HEK293T (cell line): ENCODE measurements at regions not wholly inside any gene's neighbourhood (a gene's known extent, or its start where the extent isn't known, plus 50 kb on each side); places are given as distances from the start of the nearest gene placed in this dataset.
"Not testable (repeated sequence)": the region's sequence is repeated elsewhere in the genome, so short reads cannot be mapped to it uniquely, and the experiment has no call there.

Experiments used
- CTCF ChIA-PET: fragments of 350-600 bp; formaldehyde crosslinking; extraction: SDS; loops from one replicate; lab custom pipeline; 2021; ENCODE audit warnings: antibody characterized with exemption, inconsistent platforms; lab: Yijun Ruan, JAX
- POLR2A ChIA-PET: fragments of 350-600 bp; formaldehyde crosslinking; extraction: SDS; loops from one replicate; lab custom pipeline; 2020; ENCODE audit warnings: antibody characterized with exemption, inconsistent platforms; lab: Yijun Ruan, JAX
- DNase-seq: peaks from one replicate; pipeline ENCODE4 v3.0.0; 2012; ENCODE audit warnings: mixed read lengths; ENCODE audit errors: extremely low spot score

DNA sequence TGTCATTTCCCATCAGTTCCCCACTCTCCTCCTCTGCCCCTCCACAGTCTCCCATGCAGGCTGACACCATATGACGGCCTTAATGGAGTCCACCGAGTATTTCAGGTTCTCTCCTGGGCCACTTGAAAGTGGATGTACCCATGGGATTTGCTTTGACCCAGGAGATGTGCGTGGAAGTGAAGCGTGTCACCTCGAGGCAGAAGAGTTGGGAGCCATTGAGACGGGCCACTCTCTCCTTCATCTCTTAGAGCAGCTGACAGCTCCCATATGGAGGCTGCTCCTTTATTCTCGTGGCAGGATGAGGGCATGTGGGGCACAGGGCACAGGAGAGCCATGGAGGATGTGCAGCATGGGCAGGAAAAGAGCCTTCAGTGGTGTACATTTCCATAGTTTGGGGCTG, 144.7 kb upstream of the CRYM start:
- CTCF ChIA-PET, DNase-seq, POLR2A ChIA-PET: not testable (repeated sequence)

DNA sequence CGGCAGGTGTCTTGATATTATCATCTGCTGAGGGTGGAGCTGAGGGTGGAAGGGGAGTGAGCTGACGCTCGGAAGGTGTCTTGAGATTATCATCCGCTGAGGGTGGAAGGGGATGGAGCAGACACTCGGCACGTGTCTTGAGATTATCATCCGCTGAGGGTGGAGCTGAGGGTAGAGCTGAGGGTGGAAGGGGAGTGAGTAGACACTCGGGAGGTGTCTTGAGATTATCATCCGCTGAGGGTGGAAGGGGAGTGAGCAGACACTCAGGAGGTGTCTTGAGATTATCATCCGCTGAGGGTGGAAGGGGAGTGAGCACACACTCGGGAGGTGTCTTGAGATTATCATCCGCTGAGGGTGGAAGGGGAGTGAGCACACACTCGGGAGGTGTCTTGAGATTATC, 126.6 kb upstream of the CRYM start:
- DNase-seq, CTCF ChIA-PET, POLR2A ChIA-PET: not testable (repeated sequence)

DNA sequence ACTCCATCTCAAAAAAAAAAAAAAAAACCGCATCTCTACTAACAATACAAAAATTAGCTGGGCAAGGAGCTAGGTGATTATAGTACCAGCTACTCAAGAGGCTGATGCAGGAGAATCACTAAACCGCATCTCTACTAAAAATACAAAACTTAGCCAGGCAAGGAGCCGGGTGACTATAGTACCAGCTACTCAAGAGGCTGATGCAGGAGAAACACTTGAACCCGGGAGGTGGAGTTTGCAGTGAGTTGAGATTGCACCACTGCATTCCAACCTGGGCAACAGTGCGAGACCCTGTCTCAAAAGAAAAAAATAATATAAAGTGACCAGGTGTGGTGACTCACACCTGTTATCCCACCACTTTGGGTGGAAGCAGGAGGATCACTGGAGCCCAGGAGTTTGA, 119.8 kb upstream of the CRYM start:
- DNase-seq, POLR2A ChIA-PET, CTCF ChIA-PET: not testable (repeated sequence)

DNA sequence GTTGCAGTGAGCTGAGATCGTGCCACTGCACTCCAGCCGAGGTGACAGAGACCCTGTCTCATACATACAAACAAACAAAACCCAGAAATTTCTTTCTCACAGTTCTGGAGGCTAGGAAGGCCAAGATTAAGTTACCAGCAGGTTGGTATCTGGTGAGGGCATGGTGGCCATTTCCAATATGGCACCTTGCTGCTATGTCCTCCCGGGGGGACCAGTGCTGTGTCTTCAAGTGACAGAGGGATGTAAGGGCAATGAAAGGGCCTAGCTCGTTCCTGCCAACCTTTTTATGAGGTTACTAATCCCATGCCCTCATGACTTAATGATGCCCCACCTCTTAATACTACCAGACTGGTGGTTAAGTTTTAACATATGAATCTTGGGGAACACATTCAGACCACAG, 118.5 kb upstream of the CRYM start:
- CTCF ChIA-PET = interaction anchor here (0.6 kb wide), 1 partner anchor 546 kb away, joined by 4 read pairs; no protein-coding TSS in a partner anchor
- DNase-seq, POLR2A ChIA-PET: not testable (repeated sequence)

DNA sequence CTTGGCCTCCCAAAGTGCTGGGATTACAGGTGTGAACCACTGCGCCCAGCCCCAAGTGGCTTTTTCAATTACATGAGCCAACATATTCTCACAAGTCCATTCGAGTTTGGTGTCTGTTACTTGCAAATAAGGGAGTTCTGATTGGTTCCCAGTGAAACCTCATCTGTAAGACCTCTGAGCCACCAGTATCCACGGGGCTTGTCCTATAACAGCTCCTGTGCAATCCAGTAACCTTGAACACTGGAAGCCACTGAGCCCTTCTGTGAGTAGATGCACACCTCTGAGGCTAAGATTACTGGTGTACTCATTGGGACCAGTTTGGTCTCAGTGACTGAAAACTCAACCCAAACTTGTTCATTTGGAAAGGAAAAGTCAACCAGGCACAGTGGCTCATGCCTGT, 112.5 kb upstream of the CRYM start:
- CTCF ChIA-PET, DNase-seq, POLR2A ChIA-PET: not testable (repeated sequence)

DNA sequence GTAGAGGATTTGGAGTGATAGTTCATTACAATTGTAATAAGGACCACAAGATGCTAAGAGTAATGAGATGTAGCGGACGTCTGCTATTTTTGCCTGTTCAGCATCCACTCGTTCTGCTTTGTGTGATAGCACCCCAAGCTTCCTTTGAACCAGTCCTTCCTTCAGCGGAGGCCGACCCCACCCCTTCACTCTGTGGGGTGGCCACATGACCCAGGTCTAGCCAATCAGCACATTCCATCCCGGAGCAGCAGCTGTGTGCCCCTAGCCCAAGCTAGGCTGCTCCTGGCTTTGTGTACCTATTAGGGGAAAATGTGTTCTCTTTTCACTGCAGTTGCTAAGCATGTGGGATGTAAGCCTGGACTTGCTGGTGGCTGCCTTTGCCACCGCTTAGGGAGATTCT, 111.8 kb upstream of the CRYM start:
- POLR2A ChIA-PET, CTCF ChIA-PET, DNase-seq: not testable (repeated sequence)

DNA sequence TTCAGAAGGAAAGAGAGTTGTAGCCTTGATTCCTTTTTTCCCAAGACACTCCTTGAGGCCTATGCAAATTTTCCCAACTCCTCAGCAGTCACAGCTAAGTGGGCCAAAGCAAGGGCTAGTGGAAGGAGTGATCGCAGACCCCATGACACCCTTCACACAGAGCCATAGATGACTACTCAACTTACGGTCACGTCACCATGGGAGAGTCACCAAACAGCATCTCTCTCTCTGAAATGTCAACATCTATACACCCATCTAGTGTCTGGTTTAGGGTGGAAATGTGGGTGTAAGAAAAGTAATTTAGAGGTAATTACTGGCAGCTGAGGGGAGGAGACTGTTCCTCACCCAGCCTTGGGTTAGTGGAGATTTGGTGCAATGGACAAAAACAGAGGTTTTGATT, 109.7 kb upstream of the CRYM start:
- CTCF ChIA-PET, POLR2A ChIA-PET, DNase-seq: not testable (repeated sequence)

DNA sequence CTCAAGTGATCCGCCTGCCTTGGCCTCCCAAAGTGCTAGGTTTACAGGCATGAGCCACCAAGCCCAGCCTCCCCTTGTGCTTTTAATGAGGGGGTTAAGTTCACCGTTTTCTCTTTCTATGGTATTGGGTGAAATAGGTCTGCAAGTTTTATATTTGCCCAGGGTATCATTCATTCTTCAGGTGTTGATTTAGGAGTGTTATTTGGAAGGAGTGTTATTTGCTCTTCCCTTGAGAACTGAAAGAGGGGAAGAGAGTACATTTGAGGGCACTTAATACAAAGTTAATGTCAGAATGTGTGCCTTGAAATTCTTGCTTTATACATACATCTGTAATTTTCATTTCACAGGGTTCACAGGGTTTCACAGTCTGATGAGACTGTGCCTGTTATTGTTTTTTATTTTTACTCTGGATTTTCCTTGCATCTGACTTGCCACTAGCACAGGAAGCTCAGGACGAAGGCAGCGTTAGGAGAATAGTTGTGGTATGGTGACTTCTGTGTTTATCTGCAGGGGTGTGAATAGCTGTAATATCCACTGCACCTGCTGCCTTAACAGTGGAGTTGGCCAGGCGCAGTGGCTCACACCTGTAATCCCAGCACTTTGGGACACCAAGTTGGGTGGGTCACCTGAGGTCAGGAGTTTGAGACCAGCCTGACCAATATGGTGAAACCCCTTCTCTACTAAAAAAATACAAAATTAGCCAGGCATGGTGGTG, 108.3 kb upstream of the CRYM start:
- DNase-seq, POLR2A ChIA-PET, CTCF ChIA-PET: not testable (repeated sequence)

DNA sequence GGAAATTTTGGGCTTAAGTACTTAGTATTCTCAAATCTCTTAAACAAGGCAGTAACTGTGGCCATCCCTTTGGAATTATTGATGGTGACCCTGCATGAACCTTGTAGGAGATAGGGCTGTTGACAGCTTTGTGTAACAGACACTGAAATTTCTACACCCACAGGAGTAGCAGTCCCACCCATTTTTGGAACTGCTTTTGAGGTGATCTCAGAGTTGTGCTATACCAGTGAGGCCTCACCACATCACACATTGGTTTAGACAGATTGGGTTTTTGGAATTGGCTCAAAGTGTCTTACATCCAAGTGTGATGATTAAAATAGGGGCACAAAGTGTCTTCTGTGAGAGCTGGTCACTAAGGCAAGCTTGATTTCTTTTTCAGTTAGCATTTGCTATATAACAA, 105.6 kb upstream of the CRYM start:
- CTCF ChIA-PET, DNase-seq, POLR2A ChIA-PET: not testable (repeated sequence)

DNA sequence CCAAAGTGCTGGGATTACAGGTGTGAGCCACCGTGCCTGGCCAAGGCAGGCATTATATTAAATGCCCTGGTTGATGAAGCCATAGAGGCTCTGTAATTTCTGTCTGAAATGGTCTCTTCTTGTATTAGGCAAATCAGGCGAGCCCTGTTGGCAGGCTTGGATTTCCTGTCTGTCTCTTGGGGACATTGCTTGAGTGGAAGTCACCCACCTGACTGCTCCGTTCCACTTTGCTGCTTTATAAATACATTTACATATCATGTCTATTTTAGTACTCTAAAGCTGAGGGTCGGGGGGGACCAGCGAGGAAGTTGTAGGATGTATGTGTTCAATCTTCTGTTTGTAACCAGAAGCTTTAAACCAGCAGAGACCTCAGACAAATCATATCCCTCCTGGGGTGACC, 101.6 kb upstream of the CRYM start:
- POLR2A ChIA-PET, CTCF ChIA-PET, DNase-seq: not testable (repeated sequence)

DNA sequence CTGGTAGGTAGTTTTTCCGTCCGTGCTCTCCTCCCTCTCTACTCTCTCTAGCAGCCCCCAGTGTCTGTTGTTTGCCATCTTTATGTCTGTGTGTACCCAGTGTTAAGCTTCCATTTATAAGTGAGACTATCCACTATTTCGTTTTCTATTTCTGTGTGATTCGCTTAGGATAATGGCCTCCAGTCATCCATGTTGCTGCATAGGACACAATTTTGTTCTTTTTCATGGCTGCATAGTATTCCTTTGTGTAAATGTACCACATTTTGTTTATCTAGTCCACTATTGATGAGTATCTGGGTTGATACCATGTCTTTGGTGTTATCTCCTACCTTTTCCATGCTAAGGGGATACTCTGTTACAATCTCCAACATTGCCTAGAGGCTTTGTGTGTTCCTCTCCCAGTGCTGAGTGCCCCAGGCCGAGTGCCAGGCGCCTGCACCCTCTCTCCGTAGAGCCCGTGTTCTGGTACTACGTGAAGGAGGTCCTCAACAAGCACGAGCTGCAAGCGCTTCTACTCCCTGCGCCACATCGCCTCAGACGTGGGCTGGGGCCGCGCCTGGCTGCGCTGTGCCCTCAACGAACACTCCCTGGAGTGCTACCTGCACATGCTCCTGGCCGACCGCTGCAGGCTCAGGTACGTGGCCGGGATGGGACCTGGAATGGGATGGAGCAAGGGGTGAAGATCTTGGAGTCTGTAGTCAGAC, 98.3 kb upstream of the CRYM start:
- CTCF ChIA-PET, DNase-seq, POLR2A ChIA-PET: not testable (repeated sequence)

DNA sequence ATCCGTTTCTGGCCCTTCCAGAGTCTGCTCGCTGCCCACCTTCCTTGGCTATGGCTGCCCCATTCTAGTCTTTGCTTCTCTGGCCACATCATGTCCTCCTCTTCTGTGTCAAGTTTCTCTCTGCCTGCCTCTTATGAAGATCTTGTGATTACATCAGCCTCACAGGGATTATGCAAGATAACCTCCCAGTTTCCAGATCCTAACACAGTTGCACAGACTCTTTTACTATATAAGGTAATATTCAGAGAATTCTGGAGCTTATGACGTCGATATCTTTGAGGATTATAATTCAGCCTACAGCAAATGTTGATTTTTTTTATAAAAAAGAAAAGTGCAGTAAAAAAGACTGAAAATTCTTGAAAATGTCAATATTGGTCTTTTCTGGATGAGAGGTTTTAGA, 97.2 kb upstream of the CRYM start:
- CTCF ChIA-PET, DNase-seq, POLR2A ChIA-PET: not testable (repeated sequence)

DNA sequence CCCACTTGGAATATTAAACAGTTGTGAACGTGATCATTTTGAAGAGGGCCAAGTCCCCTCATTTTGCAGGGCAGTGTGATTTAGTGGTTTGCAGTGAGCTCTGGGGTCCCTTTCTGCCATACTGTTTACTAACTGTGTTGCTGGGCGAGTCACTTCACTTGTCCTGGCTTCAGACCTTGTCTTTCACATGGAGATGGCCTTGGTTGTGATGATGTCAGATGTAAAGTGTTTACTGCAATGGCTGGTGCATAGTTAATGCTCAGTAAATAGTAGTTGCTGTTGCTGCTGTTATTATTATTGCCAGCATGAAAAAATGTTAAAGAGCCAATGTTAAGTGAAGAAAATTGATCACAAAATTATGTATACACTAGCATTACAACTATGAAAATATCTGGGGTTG, 95.4 kb upstream of the CRYM start:
- POLR2A ChIA-PET, DNase-seq, CTCF ChIA-PET: not testable (repeated sequence)

DNA sequence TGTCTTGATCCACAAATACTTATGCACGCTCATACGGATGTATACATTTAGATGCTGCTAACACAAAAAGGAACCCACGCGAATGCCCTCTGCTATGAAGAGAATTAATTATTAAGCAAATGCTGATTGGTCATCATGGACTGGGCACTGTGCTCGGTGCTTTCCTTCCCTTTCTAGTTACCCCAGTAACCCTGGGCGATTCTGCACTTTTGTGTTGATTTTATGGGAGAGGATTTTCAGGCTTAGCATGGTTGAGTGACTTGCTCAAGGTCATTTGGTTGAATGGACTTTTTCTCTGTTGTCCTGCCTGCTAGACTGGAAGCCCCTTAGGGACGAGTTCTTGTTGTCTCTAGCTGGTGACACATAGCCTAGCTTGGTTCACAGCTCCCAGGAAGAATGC, 94.8 kb upstream of the CRYM start:
- POLR2A ChIA-PET, CTCF ChIA-PET, DNase-seq: not testable (repeated sequence)

DNA sequence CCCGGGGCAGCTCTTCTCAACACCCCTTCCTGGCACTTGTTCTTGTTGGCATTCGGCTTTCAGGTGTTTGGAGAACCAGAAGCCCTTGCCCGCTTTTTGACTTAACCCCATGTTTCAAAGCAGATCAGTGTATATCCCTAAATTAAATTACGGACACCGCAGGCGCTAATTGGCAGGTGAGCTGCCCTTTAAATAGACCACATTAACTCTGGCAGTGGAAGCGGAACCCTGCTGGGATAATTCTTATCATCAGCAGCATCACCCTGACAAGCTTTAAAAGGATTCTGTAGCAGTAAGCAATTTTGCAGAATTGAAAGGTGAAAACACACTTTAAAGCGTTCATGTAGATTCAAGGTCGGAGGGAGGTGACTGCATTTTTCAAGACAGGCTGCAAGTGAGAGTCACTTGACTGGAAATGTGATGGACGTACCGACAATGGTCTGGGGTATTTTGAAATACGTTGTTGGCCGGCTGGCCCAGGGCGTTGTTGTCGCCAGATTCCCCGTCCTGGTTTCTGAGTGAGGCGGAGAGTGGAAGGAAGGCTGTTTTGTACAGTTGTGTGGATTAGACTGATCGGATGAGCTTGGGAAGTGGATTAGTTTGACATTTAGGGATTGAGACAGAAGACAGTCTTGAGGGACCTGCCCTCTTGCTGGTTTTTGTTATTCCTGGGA, 94.2 kb upstream of the CRYM start:
- CTCF ChIA-PET, DNase-seq, POLR2A ChIA-PET: not testable (repeated sequence)

DNA sequence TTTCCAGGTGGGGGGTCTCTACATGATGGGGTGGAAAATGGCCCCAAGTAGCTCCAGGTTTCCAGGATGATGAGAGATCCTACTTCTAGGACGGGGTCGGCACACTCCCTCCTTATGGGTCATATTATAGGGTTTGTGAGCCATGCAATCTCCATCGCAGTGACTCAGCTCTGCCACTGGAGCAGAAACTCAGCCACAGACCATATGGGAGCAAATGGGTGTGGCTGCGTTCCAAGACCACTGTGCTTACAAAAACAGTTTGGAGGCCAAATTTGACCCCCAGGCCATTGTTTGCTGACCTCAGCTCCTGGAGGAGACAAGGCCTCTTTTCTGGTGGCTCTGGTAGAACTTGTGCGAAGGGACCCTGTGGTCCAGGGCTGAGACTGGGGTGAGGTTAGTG, 92.7 kb upstream of the CRYM start:
- POLR2A ChIA-PET, DNase-seq, CTCF ChIA-PET: not testable (repeated sequence)

DNA sequence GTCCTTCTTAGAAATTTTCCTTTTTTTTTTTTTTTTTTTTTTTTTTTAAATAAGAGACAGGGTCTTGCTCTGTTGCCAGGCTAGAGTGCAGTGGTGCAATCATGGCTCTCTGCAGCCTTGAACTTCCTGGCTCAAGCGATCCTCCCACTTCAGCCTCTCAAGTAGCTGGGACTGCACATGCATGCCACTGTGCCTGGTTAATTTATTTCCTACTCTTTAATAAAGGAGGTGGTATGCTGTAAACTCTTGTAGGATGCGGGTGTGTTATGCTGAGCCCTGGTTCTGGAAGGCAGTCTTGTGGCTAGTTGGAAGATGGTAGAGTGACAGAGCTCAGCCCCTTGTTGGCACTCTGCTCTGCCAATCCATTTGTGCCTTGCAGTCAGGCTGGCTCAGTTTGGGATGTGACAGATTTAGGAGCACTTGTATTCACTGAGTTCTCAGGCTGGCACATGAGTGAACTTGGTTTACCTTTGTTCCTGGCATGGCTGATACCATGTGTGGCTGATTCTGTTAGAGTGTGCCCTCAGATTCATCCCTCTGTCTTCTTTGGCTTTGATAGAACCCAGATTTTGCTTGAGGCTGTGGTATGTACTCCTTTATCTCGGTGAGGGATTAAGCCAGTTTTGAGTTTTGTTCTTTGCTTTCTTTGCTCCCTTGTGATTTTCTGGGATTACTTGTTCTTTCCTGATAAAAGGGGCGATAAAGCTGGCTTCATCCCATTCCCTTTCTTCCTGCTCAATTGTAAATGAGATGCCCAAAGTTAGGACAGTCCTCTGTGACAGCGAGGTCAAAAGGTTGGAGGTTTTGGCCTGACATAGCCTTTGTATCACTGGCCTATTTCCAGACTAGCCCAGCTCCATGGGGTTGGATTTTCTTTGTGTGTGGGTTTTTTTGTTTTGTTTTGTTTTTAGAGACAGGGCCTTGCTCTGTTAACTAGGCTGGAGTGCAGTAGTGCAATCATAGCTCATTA, 91.2 kb upstream of the CRYM start:
- POLR2A ChIA-PET = not testable (repeated sequence)

More for the DNA sequence above, 91.2 kb upstream of the CRYM start:
- DNase-seq, CTCF ChIA-PET: not testable (repeated sequence)
